Suprapubic skin (tissue), 3 donors: ENCODE measurements at regions not wholly inside any gene's neighbourhood (a gene's known extent, or its start where the extent isn't known, plus 50 kb on each side); places are given as distances from the start of the nearest gene placed in this dataset.

Experiments used
- CTCF ChIP-seq, 2 donors: fragments of 200-600 bp in 1 of 2; fragments of 450-650 bp in 1 of 2; sonication (generic) in 1 of 2; IDR thresholded peaks; one replicate each; pipeline ENCODE4 v1.5.1; 2016 to 2019; ENCODE audit warnings: antibody characterized with exemption in 2 of 2, mild to moderate bottlenecking in 1 of 2, moderate library complexity in 1 of 2
- POLR2AphosphoS5 ChIP-seq, 3 donors: sonication (generic); formaldehyde crosslinking; IDR thresholded peaks; one replicate each; pipeline ENCODE4 v1.6.1; 2017; ENCODE audit warnings: antibody characterized with exemption in 3 of 3

GRCh38 chr15:70284438-70285214, 186.9 kb upstream of the TLE3 start:
- TF ChIP-seq CTCF (IDR thresholded peaks at IDR 0.05) (no peak), POLR2AphosphoS5 (IDR thresholded peaks at IDR 0.05) (no peak)
